ENCODE measurements at regions not wholly inside any gene's neighbourhood (a gene's known extent, or its start where the extent isn't known, plus 50 kb on each side); places are given as distances from the start of the nearest gene placed in this dataset.

GRCh38 chr2:118554616-118555015, 292.8 kb downstream of the EN1 start:
- no peak for DNase-seq (ENCODE audit: insufficient read length, low spot score, missing footprints)
- H3K4me3 ChIP-seq (ENCODE audit: insufficient read depth, low read length) = no peak overlapping the region
- no peaks in the 10 kb centered on the region for H4K20me1 ChIP-seq (ENCODE audit: insufficient read depth, low read length)
- H3K4me2 ChIP-seq (ENCODE audit: insufficient read depth, low read length) = no peak overlapping the region
- no peaks in the 10 kb centered on the region for H3K27me3 ChIP-seq (ENCODE audit: insufficient read depth, low read length)
- no peaks in the 10 kb centered on the region for H3K9me3 ChIP-seq (ENCODE audit: low read depth, low read length)
- no peak overlapping the region for H3K27ac ChIP-seq (ENCODE audit: low read depth, low read length)
- no peak overlapping the region for H2AFZ ChIP-seq (ENCODE audit: low read length)
- TF ChIP-seq, protein P1, sequence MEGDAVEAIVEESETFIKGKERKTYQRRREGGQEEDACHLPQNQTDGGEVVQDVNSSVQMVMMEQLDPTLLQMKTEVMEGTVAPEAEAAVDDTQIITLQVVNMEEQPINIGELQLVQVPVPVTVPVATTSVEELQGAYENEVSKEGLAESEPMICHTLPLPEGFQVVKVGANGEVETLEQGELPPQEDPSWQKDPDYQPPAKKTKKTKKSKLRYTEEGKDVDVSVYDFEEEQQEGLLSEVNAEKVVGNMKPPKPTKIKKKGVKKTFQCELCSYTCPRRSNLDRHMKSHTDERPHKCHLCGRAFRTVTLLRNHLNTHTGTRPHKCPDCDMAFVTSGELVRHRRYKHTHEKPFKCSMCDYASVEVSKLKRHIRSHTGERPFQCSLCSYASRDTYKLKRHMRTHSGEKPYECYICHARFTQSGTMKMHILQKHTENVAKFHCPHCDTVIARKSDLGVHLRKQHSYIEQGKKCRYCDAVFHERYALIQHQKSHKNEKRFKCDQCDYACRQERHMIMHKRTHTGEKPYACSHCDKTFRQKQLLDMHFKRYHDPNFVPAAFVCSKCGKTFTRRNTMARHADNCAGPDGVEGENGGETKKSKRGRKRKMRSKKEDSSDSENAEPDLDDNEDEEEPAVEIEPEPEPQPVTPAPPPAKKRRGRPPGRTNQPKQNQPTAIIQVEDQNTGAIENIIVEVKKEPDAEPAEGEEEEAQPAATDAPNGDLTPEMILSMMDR (IDR thresholded peaks at IDR 0.05; ENCODE audit: extremely low read depth, low read depth, low read length) = peak; percentile 45
- no peaks in the 10 kb centered on the region for H3K36me3 ChIP-seq (ENCODE audit: insufficient read depth, low read length)
- no peaks in the 10 kb centered on the region for H3K79me2 ChIP-seq (ENCODE audit: insufficient read depth, low read length)
- H3K4me1 ChIP-seq (ENCODE audit: insufficient read depth, low read length) = no peaks in the 10 kb centered on the region

DNA sequence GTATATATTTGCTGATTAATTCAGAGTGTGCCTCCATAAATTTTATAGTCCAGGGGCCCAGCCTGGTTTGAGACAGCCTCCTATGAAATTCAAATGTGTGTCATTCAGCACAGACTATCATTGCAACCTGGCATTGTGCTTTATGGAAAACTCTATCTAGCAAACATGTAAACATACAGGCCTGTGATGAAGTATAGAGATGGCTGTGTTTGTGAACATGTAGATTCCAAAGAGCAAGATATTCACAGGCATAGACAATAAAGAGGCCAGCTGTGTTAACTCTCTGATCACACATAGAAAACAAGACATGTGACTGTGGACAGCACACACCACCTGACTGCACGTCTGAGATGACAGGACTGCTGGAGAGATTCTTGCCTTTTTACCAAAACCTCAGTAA, 297.9 kb downstream of the EN1 start:
- H3K27me3 ChIP-seq (ENCODE audit: insufficient read depth, low read length) = no peaks in the 10 kb centered on the region
- H3K4me3 ChIP-seq (ENCODE audit: insufficient read depth, low read length) = no peak overlapping the region
- TF ChIP-seq, protein P1 (IDR thresholded peaks at IDR 0.05; ENCODE audit: extremely low read depth, low read depth, low read length) = no peak
- DNase-seq (ENCODE audit: insufficient read length, low spot score, missing footprints) = no peak
- no peaks in the 10 kb centered on the region for H4K20me1 ChIP-seq (ENCODE audit: insufficient read depth, low read length)
- no peaks in the 10 kb centered on the region for H3K9me3 ChIP-seq (ENCODE audit: low read depth, low read length)
- H2AFZ ChIP-seq (ENCODE audit: low read length) = no peak overlapping the region
- H3K4me1 ChIP-seq (ENCODE audit: insufficient read depth, low read length) = no peaks in the 10 kb centered on the region
- H3K27ac ChIP-seq (ENCODE audit: low read depth, low read length) = no peak overlapping the region
- no peaks in the 10 kb centered on the region for H3K36me3 ChIP-seq (ENCODE audit: insufficient read depth, low read length)
- no peak overlapping the region for H3K4me2 ChIP-seq (ENCODE audit: insufficient read depth, low read length)
- no peaks in the 10 kb centered on the region for H3K79me2 ChIP-seq (ENCODE audit: insufficient read depth, low read length)

DNA sequence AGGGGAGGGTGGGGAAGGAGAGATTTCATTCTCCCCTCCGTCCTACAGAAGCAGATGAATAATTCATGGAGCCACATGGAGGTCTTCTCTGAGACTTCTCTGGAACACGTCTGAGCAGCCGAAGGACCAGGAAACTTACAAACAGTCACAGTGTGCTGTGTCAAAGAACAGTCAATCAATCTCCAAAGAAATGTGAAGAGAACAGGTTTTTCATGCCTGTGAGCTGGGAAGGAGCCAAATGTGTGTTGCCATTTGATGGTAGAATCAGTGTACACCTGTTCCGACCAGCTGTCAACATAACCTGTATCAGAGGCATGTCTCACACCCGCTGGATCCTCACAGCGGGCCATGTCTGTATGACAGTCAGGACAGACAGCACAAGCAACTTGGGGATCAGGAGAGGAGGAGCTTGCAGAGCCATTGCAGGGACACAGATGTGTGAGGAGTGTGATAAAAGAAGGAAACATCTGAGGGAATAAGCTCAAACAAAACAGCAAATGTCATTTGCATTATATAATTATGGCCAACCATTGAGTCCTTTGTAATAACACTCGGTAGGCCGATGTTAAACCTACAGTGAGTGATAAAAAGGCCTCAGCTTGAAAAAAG, 298.5 kb downstream of the EN1 start:
- Histone ChIP-seq H3K27me3 (ENCODE audit: insufficient read depth, low read length) (no peaks in the 10 kb centered on the region), H3K4me2 (ENCODE audit: insufficient read depth, low read length) (no peak overlapping the region), H3K27ac (ENCODE audit: low read depth, low read length) (no peak overlapping the region), H3K4me3 (ENCODE audit: insufficient read depth, low read length) (no peak overlapping the region), H3K9me3 (ENCODE audit: low read depth, low read length) (no peaks in the 10 kb centered on the region), H3K4me1 (ENCODE audit: insufficient read depth, low read length) (no peaks in the 10 kb centered on the region), H4K20me1 (ENCODE audit: insufficient read depth, low read length) (no peaks in the 10 kb centered on the region), H2AFZ (ENCODE audit: low read length) (no peak overlapping the region), H3K79me2 (ENCODE audit: insufficient read depth, low read length) (no peaks in the 10 kb centered on the region), H3K36me3 (ENCODE audit: insufficient read depth, low read length) (no peaks in the 10 kb centered on the region)
- TF ChIP-seq, protein P1 (IDR thresholded peaks at IDR 0.05; ENCODE audit: extremely low read depth, low read depth, low read length) = no peak
- no peak for DNase-seq (ENCODE audit: insufficient read length, low spot score, missing footprints)

- no peak for DNase-seq (ENCODE audit: insufficient read length, low spot score, missing footprints)
Measured at GRCh38 chr2:118539290-118539689, 308.2 kb downstream of the EN1 start.

More at GRCh38 chr2:118539290-118539689, 308.2 kb downstream of the EN1 start:
- H3K27me3 ChIP-seq (ENCODE audit: insufficient read depth, low read length) = peaks cover 12% of the 10 kb centered on the region
- H3K4me2 ChIP-seq (ENCODE audit: insufficient read depth, low read length) = no peak overlapping the region
- TF ChIP-seq, protein P1 (IDR thresholded peaks at IDR 0.05; ENCODE audit: extremely low read depth, low read depth, low read length) = peak; percentile 63
- no peaks in the 10 kb centered on the region for H3K36me3 ChIP-seq (ENCODE audit: insufficient read depth, low read length)
- no peaks in the 10 kb centered on the region for H4K20me1 ChIP-seq (ENCODE audit: insufficient read depth, low read length)
- no peak overlapping the region for H3K4me3 ChIP-seq (ENCODE audit: insufficient read depth, low read length)
- H3K27ac ChIP-seq (ENCODE audit: low read depth, low read length) = no peak overlapping the region
- no peaks in the 10 kb centered on the region for H3K9me3 ChIP-seq (ENCODE audit: low read depth, low read length)
- no peaks in the 10 kb centered on the region for H3K79me2 ChIP-seq (ENCODE audit: insufficient read depth, low read length)
- H2AFZ ChIP-seq (ENCODE audit: low read length) = no peak overlapping the region
- H3K4me1 ChIP-seq (ENCODE audit: insufficient read depth, low read length) = no peaks in the 10 kb centered on the region
